DND-41 (cell line): ENCODE measurements at regions not wholly inside any gene's neighbourhood (a gene's known extent, or its start where the extent isn't known, plus 50 kb on each side); places are given as distances from the start of the nearest gene placed in this dataset.

Experiments used
- ATAC-seq: fragments of 200-7000 bp; cut with Tn5 transposase; 3 replicates; pipeline ENCODE4 v1.9.1; 2021; ENCODE audit warnings: low read depth; ENCODE audit not compliant: insufficient read depth
- DNase-seq: peaks from one replicate; pipeline ENCODE4 v3.0.0-alpha.2; 2020
- H2AFZ ChIP-seq: 2 replicates; pipeline ENCODE4 v1.6.0; 2012; ENCODE audit warnings: low read depth, low read length
- H3K27ac ChIP-seq: 2 replicates; pipeline ENCODE4 v1.5.1; 2012; ENCODE audit warnings: low read length, inconsistent platforms
- H3K27me3 ChIP-seq: fragments of 200-600 bp; sonication (generic); 2 replicates; pipeline ENCODE4 v1.6.0; 2012; ENCODE audit warnings: low read length, mild to moderate bottlenecking, inconsistent platforms; ENCODE audit not compliant: insufficient read depth, poor library complexity
- H3K36me3 ChIP-seq: 2 replicates; pipeline ENCODE4 v1.5.1; 2012; ENCODE audit warnings: low read length, inconsistent platforms; ENCODE audit not compliant: insufficient read depth
- H3K4me1 ChIP-seq: 2 replicates; pipeline ENCODE4 v1.5.1; 2012; ENCODE audit warnings: mild to moderate bottlenecking, low read length; ENCODE audit not compliant: insufficient read depth
- H3K4me2 ChIP-seq: 2 replicates; pipeline ENCODE4 v1.6.0; 2012; ENCODE audit warnings: mild to moderate bottlenecking, moderate library complexity, low read length, inconsistent platforms; ENCODE audit not compliant: insufficient read depth
- H3K4me3 ChIP-seq, 2 experiments: fragments of 200-600 bp in 1 of 2; shearing (Covaris generic) in 1 of 2; 2 replicates each; pipeline ENCODE4 v1.5.1; 2012 to 2016; ENCODE audit warnings: inconsistent platforms in 2 of 2, low read length in 2 of 2, mild to moderate bottlenecking in 2 of 2, low read depth in 1 of 2, moderate library complexity in 1 of 2
- H3K79me2 ChIP-seq: 2 replicates; pipeline ENCODE4 v1.6.0; 2012; ENCODE audit warnings: low read length, inconsistent platforms; ENCODE audit not compliant: insufficient read depth
- H3K9ac ChIP-seq: 2 replicates; pipeline ENCODE4 v1.6.0; 2012; ENCODE audit warnings: low read depth, mild to moderate bottlenecking, inconsistent platforms, low read length, moderate library complexity
- H3K9me3 ChIP-seq: 2 replicates; pipeline ENCODE4 v1.5.1; 2012; ENCODE audit warnings: low read length, moderate library complexity, mild to moderate bottlenecking, inconsistent platforms; ENCODE audit not compliant: insufficient read depth, severe bottlenecking
- H4K20me1 ChIP-seq: 2 replicates; pipeline ENCODE4 v1.6.0; 2012; ENCODE audit warnings: low read length; ENCODE audit not compliant: insufficient read depth
- EZH2 ChIP-seq: IDR thresholded peaks from 3 replicates; pipeline ENCODE4 v1.6.1; 2012; ENCODE audit warnings: borderline replicate concordance, low read depth, mild to moderate bottlenecking, moderate library complexity, low read length, inconsistent platforms; ENCODE audit not compliant: severe bottlenecking
- TF ChIP-seq, protein P1 (sequence below): IDR thresholded peaks from 2 replicates; pipeline ENCODE4 v1.5.1; 2012; ENCODE audit warnings: borderline replicate concordance, low read length, moderate library complexity, mild to moderate bottlenecking; ENCODE audit not compliant: poor library complexity, severe bottlenecking; ENCODE audit errors: extremely low read depth

DNA sequence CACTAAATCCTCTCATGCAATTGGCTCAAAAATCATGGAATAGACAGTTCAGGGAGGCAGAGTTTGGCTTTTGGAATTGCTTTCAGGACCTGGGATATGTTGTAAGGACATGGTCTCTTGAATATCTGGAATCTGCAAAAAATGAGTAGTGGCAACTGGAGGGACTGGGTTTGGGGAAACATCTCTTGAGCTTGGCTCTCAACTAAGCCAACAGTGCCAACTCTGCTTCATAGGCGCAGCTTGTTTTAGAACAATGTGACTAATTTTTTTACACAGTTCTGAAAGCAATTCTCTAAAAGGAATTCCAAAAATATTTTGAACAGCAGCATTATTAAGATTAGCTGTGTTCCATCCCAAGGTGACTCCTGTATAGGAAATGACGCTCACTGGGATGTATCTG is 121.5 kb upstream of the DPP6 start:
- no peak overlapping the region for H3K4me2 ChIP-seq
- DNase-seq: no peak
- H3K4me3 ChIP-seq: no peak overlapping the region
- no peaks in the 10 kb centered on the region for H3K4me1 ChIP-seq
- no peaks in the 10 kb centered on the region for H3K9me3 ChIP-seq
- no peak overlapping the region for H3K27ac ChIP-seq
- no peak overlapping the region for H2AFZ ChIP-seq
- no peaks in the 10 kb centered on the region for H4K20me1 ChIP-seq
- no peak for ATAC-seq
- H3K27me3 ChIP-seq: no peaks in the 10 kb centered on the region
- no peak overlapping the region for H3K9ac ChIP-seq
- no peaks in the 10 kb centered on the region for H3K36me3 ChIP-seq
- TF ChIP-seq, protein P1, sequence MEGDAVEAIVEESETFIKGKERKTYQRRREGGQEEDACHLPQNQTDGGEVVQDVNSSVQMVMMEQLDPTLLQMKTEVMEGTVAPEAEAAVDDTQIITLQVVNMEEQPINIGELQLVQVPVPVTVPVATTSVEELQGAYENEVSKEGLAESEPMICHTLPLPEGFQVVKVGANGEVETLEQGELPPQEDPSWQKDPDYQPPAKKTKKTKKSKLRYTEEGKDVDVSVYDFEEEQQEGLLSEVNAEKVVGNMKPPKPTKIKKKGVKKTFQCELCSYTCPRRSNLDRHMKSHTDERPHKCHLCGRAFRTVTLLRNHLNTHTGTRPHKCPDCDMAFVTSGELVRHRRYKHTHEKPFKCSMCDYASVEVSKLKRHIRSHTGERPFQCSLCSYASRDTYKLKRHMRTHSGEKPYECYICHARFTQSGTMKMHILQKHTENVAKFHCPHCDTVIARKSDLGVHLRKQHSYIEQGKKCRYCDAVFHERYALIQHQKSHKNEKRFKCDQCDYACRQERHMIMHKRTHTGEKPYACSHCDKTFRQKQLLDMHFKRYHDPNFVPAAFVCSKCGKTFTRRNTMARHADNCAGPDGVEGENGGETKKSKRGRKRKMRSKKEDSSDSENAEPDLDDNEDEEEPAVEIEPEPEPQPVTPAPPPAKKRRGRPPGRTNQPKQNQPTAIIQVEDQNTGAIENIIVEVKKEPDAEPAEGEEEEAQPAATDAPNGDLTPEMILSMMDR: no peak
- TF ChIP-seq EZH2: no peak
- no peaks in the 10 kb centered on the region for H3K79me2 ChIP-seq

DNA sequence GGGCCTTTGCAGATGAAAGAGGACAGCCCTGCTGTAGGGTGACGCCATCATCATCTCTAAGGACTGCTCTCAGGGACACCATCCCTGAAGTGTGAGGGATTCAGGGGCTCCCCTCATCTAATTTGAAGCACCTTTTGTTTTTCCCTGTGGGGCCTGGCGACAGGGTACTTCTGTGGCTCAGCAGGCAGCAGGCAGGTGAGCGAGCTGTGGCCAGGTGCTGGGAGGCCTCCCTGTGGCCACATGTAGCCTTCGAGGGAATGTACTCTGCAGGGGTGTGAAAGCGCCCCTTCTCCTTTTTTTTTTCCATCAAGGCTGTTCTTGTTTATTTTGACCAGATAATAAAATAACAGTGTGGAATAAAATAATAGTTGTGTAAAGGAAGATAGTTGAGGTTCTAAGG is 118.2 kb upstream of the DPP6 start:
- H3K9me3 ChIP-seq: no peaks in the 10 kb centered on the region
- no peak overlapping the region for H3K4me3 ChIP-seq
- H2AFZ ChIP-seq: no peak overlapping the region
- no peak overlapping the region for H3K27ac ChIP-seq
- TF ChIP-seq, protein P1: no peak
- no peak for TF ChIP-seq EZH2
- no peak for ATAC-seq
- H3K27me3 ChIP-seq: no peaks in the 10 kb centered on the region
- no peak for DNase-seq
- no peaks in the 10 kb centered on the region for H4K20me1 ChIP-seq
- no peaks in the 10 kb centered on the region for H3K79me2 ChIP-seq
- no peak overlapping the region for H3K9ac ChIP-seq
- no peaks in the 10 kb centered on the region for H3K36me3 ChIP-seq
- no peak overlapping the region for H3K4me2 ChIP-seq
- H3K4me1 ChIP-seq: no peaks in the 10 kb centered on the region

DNA sequence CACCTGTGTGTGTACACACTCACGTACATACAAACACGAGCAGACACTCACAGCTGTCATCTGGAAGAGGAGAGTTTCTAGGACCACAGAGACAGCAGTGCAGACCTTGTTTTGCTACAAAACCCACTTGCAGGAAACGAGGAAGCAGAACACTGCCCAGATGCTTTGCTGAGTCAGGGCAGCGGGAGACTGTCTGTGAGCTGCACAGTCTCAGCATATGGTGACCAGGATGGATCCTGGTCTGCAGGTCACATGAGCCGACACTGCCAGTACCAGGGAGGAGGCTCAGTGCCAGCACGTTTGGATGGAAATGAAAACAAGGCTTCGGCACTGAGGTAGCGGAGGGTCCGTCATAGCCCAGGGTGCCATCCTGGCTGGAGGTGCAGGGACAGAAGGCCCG is 117.6 kb upstream of the DPP6 start:
- H3K27ac ChIP-seq: no peak overlapping the region
- H3K9ac ChIP-seq: no peak overlapping the region
- TF ChIP-seq, protein P1: no peak
- TF ChIP-seq EZH2: no peak
- H3K79me2 ChIP-seq: no peaks in the 10 kb centered on the region
- no peak overlapping the region for H2AFZ ChIP-seq
- H3K36me3 ChIP-seq: no peaks in the 10 kb centered on the region
- no peak overlapping the region for H3K4me3 ChIP-seq
- ATAC-seq (no peak), DNase-seq (no peak)
- H3K27me3 ChIP-seq: no peaks in the 10 kb centered on the region
- no peaks in the 10 kb centered on the region for H3K9me3 ChIP-seq
- no peak overlapping the region for H3K4me2 ChIP-seq
- H4K20me1 ChIP-seq: no peaks in the 10 kb centered on the region
- no peaks in the 10 kb centered on the region for H3K4me1 ChIP-seq

DNA sequence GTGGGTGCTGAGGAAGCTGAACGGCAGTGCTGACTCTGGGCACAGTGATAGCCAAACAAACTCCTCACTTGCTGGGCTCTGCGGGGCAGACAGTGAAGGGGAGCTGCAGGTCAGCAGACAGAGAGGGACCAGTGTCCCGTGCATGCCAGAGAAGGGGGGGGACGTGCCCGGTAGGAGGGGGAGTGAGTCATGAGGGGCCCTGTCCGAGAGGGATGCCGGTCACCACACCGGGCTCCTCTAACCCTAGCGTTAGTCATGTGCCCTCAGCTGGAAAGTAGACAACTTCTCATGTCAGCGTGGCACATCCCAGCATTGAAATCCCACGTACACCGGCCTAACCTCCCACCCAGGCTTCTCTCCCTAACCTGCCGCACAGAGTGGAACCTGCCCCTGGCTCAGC is 117.1 kb upstream of the DPP6 start:
- no peak overlapping the region for H3K27ac ChIP-seq
- no peaks in the 10 kb centered on the region for H3K27me3 ChIP-seq
- no peaks in the 10 kb centered on the region for H3K4me1 ChIP-seq
- no peak overlapping the region for H3K4me3 ChIP-seq
- no peak overlapping the region for H3K4me2 ChIP-seq
- DNase-seq (no peak), ATAC-seq (no peak)
- no peak overlapping the region for H2AFZ ChIP-seq
- H3K9me3 ChIP-seq: no peaks in the 10 kb centered on the region
- H3K79me2 ChIP-seq: no peaks in the 10 kb centered on the region
- no peaks in the 10 kb centered on the region for H4K20me1 ChIP-seq
- no peaks in the 10 kb centered on the region for H3K36me3 ChIP-seq
- no peak overlapping the region for H3K9ac ChIP-seq
- no peak for TF ChIP-seq EZH2
- TF ChIP-seq, protein P1: no peak
